Astrocyte (in vitro differentiated cells and primary cell): ENCODE measurements at regions not wholly inside any gene's neighbourhood (a gene's known extent, or its start where the extent isn't known, plus 50 kb on each side); places are given as distances from the start of the nearest gene placed in this dataset.

Source experiments
- EZH2 ChIP-seq: IDR thresholded peaks from 2 replicates; pipeline ENCODE4 v1.6.1; 2012; ENCODE audit warnings: mild to moderate bottlenecking, low read length, inconsistent platforms; ENCODE audit not compliant: insufficient read depth
- TF ChIP-seq, protein P1 (sequence below): IDR thresholded peaks from 2 replicates; pipeline ENCODE4 v1.5.1; 2011; ENCODE audit warnings: low read depth, mild to moderate bottlenecking, inconsistent platforms, low read length, moderate library complexity; ENCODE audit not compliant: insufficient read depth

GRCh38 chr10:2351566-2351965, 614.2 kb upstream of the ADARB2 start:
- no peak for TF ChIP-seq EZH2
- TF ChIP-seq, protein P1, sequence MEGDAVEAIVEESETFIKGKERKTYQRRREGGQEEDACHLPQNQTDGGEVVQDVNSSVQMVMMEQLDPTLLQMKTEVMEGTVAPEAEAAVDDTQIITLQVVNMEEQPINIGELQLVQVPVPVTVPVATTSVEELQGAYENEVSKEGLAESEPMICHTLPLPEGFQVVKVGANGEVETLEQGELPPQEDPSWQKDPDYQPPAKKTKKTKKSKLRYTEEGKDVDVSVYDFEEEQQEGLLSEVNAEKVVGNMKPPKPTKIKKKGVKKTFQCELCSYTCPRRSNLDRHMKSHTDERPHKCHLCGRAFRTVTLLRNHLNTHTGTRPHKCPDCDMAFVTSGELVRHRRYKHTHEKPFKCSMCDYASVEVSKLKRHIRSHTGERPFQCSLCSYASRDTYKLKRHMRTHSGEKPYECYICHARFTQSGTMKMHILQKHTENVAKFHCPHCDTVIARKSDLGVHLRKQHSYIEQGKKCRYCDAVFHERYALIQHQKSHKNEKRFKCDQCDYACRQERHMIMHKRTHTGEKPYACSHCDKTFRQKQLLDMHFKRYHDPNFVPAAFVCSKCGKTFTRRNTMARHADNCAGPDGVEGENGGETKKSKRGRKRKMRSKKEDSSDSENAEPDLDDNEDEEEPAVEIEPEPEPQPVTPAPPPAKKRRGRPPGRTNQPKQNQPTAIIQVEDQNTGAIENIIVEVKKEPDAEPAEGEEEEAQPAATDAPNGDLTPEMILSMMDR, result no peak
